HL-60 (cell line): ENCODE measurements at regions not wholly inside any gene's neighbourhood (a gene's known extent, or its start where the extent isn't known, plus 50 kb on each side); places are given as distances from the start of the nearest gene placed in this dataset.

Experiments
- DNase-seq, 2 experiments: peaks; one replicate each; pipeline ENCODE4 v3.0.0-alpha.2; 2010 to 2020; ENCODE audit warnings: low read depth in 1 of 2, low spot score in 1 of 2
- H3K27ac ChIP-seq: fragments of 250-450 bp; sonication (Bioruptor Pico); replicated peaks from 2 replicates; pipeline ENCODE4 v1.5.1; 2020; ENCODE audit warnings: mild to moderate bottlenecking, moderate library complexity
- H3K27me3 ChIP-seq: fragments of 250-450 bp; sonication (Bioruptor Pico); 2 replicates; pipeline ENCODE4 v1.5.1; 2021; ENCODE audit warnings: mild to moderate bottlenecking, moderate library complexity; ENCODE audit not compliant: insufficient read depth, poor library complexity, severe bottlenecking
- H3K4me3 ChIP-seq: replicated peaks from 2 replicates; pipeline ENCODE4 v1.5.1; 2011; ENCODE audit warnings: mild to moderate bottlenecking, control low read depth, low read length; ENCODE audit not compliant: insufficient read depth
- GABPA ChIP-seq: IDR thresholded peaks from 2 replicates; pipeline ENCODE4 v1.6.1; 2012; ENCODE audit warnings: low read depth
- POLR2AphosphoS5 ChIP-seq: IDR thresholded peaks from 2 replicates; pipeline ENCODE4 v1.6.1; 2012; ENCODE audit warnings: low read depth
- SPI1 ChIP-seq: IDR thresholded peaks from 2 replicates; pipeline ENCODE4 v1.6.1; 2012; ENCODE audit warnings: low read depth, mild to moderate bottlenecking, borderline replicate concordance
- TF ChIP-seq, protein P1 (sequence below): IDR thresholded peaks from 2 replicates; pipeline ENCODE4 v1.6.1; 2012; ENCODE audit warnings: low read depth; ENCODE audit not compliant: insufficient replicate concordance
- TF ChIP-seq, protein P2 (sequence below): IDR thresholded peaks from one replicate; pipeline ENCODE4 v1.5.1; 2011; ENCODE audit warnings: low read length, control low read depth, inconsistent platforms; ENCODE audit not compliant: insufficient read depth

DNA sequence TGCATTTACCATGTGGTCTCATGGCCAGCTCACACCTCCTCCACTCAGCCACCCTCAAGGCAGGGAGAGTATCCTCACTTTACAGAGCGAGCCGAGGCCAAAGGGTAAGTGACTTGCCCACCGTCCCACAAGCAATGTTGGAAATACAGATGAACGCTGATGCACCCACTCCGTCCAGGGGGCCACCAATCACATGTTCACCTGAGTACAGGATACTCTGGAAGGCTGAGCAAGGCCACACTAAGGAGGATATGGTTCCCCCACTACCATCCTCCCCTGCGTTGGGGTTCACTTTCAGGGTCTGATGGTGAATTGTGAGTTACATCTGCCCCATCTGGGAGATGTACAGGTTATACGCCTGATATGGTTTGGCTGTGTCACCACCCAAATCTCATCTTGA is 128.8 kb downstream of the ATPSCKMT start:
- Histone ChIP-seq H3K27me3 (no peaks in the 10 kb centered on the region), H3K27ac (no peak overlapping the region), H3K4me3 (no peak overlapping the region)
- TF ChIP-seq SPI1: no peak
- TF ChIP-seq, protein P1, sequence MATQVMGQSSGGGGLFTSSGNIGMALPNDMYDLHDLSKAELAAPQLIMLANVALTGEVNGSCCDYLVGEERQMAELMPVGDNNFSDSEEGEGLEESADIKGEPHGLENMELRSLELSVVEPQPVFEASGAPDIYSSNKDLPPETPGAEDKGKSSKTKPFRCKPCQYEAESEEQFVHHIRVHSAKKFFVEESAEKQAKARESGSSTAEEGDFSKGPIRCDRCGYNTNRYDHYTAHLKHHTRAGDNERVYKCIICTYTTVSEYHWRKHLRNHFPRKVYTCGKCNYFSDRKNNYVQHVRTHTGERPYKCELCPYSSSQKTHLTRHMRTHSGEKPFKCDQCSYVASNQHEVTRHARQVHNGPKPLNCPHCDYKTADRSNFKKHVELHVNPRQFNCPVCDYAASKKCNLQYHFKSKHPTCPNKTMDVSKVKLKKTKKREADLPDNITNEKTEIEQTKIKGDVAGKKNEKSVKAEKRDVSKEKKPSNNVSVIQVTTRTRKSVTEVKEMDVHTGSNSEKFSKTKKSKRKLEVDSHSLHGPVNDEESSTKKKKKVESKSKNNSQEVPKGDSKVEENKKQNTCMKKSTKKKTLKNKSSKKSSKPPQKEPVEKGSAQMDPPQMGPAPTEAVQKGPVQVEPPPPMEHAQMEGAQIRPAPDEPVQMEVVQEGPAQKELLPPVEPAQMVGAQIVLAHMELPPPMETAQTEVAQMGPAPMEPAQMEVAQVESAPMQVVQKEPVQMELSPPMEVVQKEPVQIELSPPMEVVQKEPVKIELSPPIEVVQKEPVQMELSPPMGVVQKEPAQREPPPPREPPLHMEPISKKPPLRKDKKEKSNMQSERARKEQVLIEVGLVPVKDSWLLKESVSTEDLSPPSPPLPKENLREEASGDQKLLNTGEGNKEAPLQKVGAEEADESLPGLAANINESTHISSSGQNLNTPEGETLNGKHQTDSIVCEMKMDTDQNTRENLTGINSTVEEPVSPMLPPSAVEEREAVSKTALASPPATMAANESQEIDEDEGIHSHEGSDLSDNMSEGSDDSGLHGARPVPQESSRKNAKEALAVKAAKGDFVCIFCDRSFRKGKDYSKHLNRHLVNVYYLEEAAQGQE: no peak
- TF ChIP-seq POLR2AphosphoS5: no peak
- TF ChIP-seq, protein P2, sequence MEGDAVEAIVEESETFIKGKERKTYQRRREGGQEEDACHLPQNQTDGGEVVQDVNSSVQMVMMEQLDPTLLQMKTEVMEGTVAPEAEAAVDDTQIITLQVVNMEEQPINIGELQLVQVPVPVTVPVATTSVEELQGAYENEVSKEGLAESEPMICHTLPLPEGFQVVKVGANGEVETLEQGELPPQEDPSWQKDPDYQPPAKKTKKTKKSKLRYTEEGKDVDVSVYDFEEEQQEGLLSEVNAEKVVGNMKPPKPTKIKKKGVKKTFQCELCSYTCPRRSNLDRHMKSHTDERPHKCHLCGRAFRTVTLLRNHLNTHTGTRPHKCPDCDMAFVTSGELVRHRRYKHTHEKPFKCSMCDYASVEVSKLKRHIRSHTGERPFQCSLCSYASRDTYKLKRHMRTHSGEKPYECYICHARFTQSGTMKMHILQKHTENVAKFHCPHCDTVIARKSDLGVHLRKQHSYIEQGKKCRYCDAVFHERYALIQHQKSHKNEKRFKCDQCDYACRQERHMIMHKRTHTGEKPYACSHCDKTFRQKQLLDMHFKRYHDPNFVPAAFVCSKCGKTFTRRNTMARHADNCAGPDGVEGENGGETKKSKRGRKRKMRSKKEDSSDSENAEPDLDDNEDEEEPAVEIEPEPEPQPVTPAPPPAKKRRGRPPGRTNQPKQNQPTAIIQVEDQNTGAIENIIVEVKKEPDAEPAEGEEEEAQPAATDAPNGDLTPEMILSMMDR: no peak
- no peak for TF ChIP-seq GABPA
- no peak for DNase-seq

DNA sequence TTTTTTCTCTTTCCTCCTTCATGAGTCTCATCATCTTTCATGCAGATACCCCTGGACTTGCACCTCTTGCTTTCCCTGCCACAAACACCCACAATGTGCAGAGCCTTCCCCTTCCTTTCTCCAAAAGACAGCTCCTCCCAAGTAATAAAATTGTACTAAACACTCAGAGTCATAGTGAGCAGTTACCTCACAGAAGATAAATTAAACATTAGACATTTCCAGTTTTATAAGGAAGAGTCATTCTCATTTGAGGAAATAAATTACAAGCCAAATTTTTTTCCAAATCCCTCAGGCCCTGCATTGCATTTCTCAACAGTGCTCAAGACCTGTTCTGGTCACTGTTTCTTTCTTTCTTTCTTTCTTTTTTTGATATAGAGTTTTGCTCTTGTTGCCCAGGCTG is 131.5 kb downstream of the ATPSCKMT start:
- no peak for TF ChIP-seq GABPA
- TF ChIP-seq, protein P2: no peak
- Histone ChIP-seq H3K4me3 (no peak overlapping the region), H3K27me3 (no peaks in the 10 kb centered on the region), H3K27ac (no peak overlapping the region)
- DNase-seq: no peak

DNA sequence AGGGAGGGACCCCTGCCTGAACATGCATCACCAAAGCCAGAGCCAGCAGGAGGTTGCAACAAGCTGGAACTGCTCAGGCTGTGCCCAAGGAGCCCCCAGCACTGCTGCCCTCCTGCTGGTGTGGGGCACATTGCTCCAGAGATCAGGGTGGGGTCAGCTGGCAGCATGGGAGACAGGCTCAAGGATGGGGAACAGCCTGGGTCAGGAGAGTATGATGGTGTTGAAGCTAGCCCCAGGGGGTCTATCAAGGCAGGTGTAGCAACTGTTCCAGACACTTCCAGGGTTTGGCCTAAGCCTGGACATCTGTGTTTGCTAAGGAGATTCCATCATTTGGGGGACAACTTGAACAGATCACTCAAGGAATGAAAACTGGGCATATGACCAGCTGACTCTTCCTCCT is 133.1 kb downstream of the ATPSCKMT start:
- TF ChIP-seq SPI1 (no peak), POLR2AphosphoS5 (no peak), GABPA (no peak)
- TF ChIP-seq, protein P1: no peak
- TF ChIP-seq, protein P2: no peak
- no peak overlapping the region for H3K4me3 ChIP-seq
- no peak overlapping the region for H3K27ac ChIP-seq
- H3K27me3 ChIP-seq: no peaks in the 10 kb centered on the region
- no peak for DNase-seq

DNA sequence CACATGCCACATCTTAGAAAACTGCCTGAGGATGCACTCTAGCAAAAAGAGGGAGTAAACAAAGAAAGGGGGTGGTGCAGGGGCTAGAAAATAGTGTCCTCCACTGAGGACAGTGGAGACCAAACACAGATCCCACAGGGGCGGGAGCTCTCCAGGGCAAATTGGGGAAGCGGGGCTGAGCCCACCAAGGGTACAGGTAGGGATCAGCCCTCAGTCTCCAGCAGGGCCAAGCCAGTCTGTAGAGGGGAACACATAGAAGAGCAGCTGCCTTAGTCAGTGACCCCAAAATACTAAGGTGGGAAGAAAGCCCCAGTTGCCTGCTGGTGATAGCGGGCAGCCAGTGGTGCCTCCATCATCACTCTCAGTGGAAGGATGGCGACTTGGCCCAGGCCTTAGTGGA is 134.0 kb downstream of the ATPSCKMT start:
- no peak overlapping the region for H3K27ac ChIP-seq
- H3K27me3 ChIP-seq: no peaks in the 10 kb centered on the region
- no peak for TF ChIP-seq SPI1
- TF ChIP-seq GABPA: no peak
- TF ChIP-seq, protein P2: no peak
- TF ChIP-seq POLR2AphosphoS5: no peak
- TF ChIP-seq, protein P1: no peak
- DNase-seq: no peak
- H3K4me3 ChIP-seq: no peak overlapping the region
